ENCODE measurements at regions not wholly inside any gene's neighbourhood (a gene's known extent, or its start where the extent isn't known, plus 50 kb on each side); places are given as distances from the start of the nearest gene placed in this dataset.
"Not testable (repeated sequence)": the region's sequence is repeated elsewhere in the genome, so short reads cannot be mapped to it uniquely, and the experiment has no call there.

- intact Hi-C loops (cut with micrococcal nuclease): loop anchor here (1.0 to 5.0 kb wide), 6 partner anchors 119 to 554 kb away; no protein-coding TSS in a partner anchor
Measured at GRCh38 chr2:207353836-207354235, 175.9 kb upstream of the CREB1 start.

- intact Hi-C loops (cut with micrococcal nuclease): loop anchor here (5.0 kb wide), 1 partner anchor 212 kb away; no protein-coding TSS in a partner anchor
Measured at GRCh38 chr2:207354462-207354861, 175.3 kb upstream of the CREB1 start.

- intact Hi-C loops (cut with micrococcal nuclease): no loop called here
Measured at GRCh38 chr2:207356567-207356966, 173.2 kb upstream of the CREB1 start.

GRCh38 chr2:207357216-207357615 lies 172.5 kb upstream of the CREB1 start:
- intact Hi-C loops (cut with micrococcal nuclease): no loop called here

- intact Hi-C loops (cut with micrococcal nuclease): no loop called here
Measured at GRCh38 chr2:207362716-207363115, 167.0 kb upstream of the CREB1 start.

- intact Hi-C loops (cut with micrococcal nuclease): no loop called here
Measured at GRCh38 chr2:207363761-207364290, 165.9 kb upstream of the CREB1 start.

GRCh38 chr2:207370646-207371045 lies 159.1 kb upstream of the CREB1 start:
- intact Hi-C loops (cut with micrococcal nuclease): no loop called here

GRCh38 chr2:207371877-207372276 lies 157.9 kb upstream of the CREB1 start:
- intact Hi-C loops (cut with micrococcal nuclease): no loop called here

GRCh38 chr2:207372483-207372882 lies 157.3 kb upstream of the CREB1 start:
- intact Hi-C loops (cut with micrococcal nuclease): no loop called here

GRCh38 chr2:207375207-207375875 lies 154.4 kb upstream of the CREB1 start:
- intact Hi-C loops (cut with micrococcal nuclease): no loop called here

GRCh38 chr2:207378620-207379019 lies 151.1 kb upstream of the CREB1 start:
- intact Hi-C loops (cut with micrococcal nuclease): not testable (repeated sequence)

GRCh38 chr2:207385076-207385475 lies 144.7 kb upstream of the CREB1 start:
- intact Hi-C loops (cut with micrococcal nuclease): no loop called here

- intact Hi-C loops (cut with micrococcal nuclease): no loop called here
Measured at GRCh38 chr2:207385903-207386302, 143.9 kb upstream of the CREB1 start.

- intact Hi-C loops (cut with micrococcal nuclease): no loop called here
Measured at GRCh38 chr2:207387001-207387571, 142.7 kb upstream of the CREB1 start.

GRCh38 chr2:207390302-207391095 lies 139.3 kb upstream of the CREB1 start:
- intact Hi-C loops (cut with micrococcal nuclease): no loop called here

- intact Hi-C loops (cut with micrococcal nuclease): no loop called here
Measured at GRCh38 chr2:207394203-207394781, 135.5 kb upstream of the CREB1 start.

GRCh38 chr2:207394812-207395534 lies 134.8 kb upstream of the CREB1 start:
- intact Hi-C loops (cut with micrococcal nuclease): no loop called here

- intact Hi-C loops (cut with micrococcal nuclease): no loop called here
Measured at GRCh38 chr2:207395535-207396251, 134.1 kb upstream of the CREB1 start.

- intact Hi-C loops (cut with micrococcal nuclease): no loop called here
Measured at GRCh38 chr2:207397917-207398655, 131.7 kb upstream of the CREB1 start.

GRCh38 chr2:207399301-207399700 lies 130.5 kb upstream of the CREB1 start:
- intact Hi-C loops (cut with micrococcal nuclease): no loop called here
